ENCODE measurements at regions not wholly inside any gene's neighbourhood (a gene's known extent, or its start where the extent isn't known, plus 50 kb on each side); places are given as distances from the start of the nearest gene placed in this dataset.

- H3K36me3 ChIP-seq (ENCODE audit: insufficient read depth, low read length), result no peaks in the 10 kb centered on the region
- no peaks in the 10 kb centered on the region for H4K20me1 ChIP-seq (ENCODE audit: insufficient read depth)
- no peak overlapping the region for H2AFZ ChIP-seq (ENCODE audit: low read depth, low read length)
- H3K79me2 ChIP-seq (replicated peaks; ENCODE audit: insufficient read depth, low read length), result no peaks in the 10 kb centered on the region
- no peaks in the 10 kb centered on the region for H3F3A ChIP-seq (ENCODE audit: insufficient read depth, low read length, poor library complexity, severe bottlenecking)
- no peak overlapping the region for H3K27ac ChIP-seq (ENCODE audit: low read length)
- no peak overlapping the region for H3K9ac ChIP-seq (ENCODE audit: low read length)
- no peak overlapping the region for H3K4me2 ChIP-seq (ENCODE audit: low read length)
- no peak for TF ChIP-seq EP300 (conservative IDR thresholded peaks at IDR 0.05; ENCODE audit: poor library complexity, severe bottlenecking)
- TF ChIP-seq EZH2 (IDR thresholded peaks at IDR 0.05; ENCODE audit: borderline replicate concordance, insufficient read depth, low read length, poor library complexity, severe bottlenecking), result no peak
- TF ChIP-seq TAF1 (IDR thresholded peaks at IDR 0.05; ENCODE audit: low read depth), result no peak
- TF ChIP-seq POLR2AphosphoS5 (IDR thresholded peaks at IDR 0.05), result no peak
- TF ChIP-seq REST (IDR thresholded peaks at IDR 0.05; ENCODE audit: borderline replicate concordance), result no peak
- no peak for TF ChIP-seq MXI1 (conservative IDR thresholded peaks at IDR 0.05; ENCODE audit: poor library complexity, severe bottlenecking)
- TF ChIP-seq CTCF (IDR thresholded peaks at IDR 0.05; ENCODE audit: poor library complexity, severe bottlenecking), result no peak
- no peak for TF ChIP-seq RAD21 (conservative IDR thresholded peaks at IDR 0.05)
- no peak for TF ChIP-seq SMC3 (conservative IDR thresholded peaks at IDR 0.05; ENCODE audit: poor library complexity)
- H3K9me3 ChIP-seq (ENCODE audit: low read length), result no peaks in the 10 kb centered on the region
- no peaks in the 10 kb centered on the region for H3K9me2 ChIP-seq (ENCODE audit: insufficient read depth, low read length)
- H3K27me3 ChIP-seq (ENCODE audit: insufficient read depth, low read depth, low read length), result no peaks in the 10 kb centered on the region
- no peak overlapping the region for H3K4me3 ChIP-seq (ENCODE audit: low read length)
Observed at GRCh38 chr10:108421266-108421665, 1256.8 kb upstream of the SORCS1 start.

GRCh38 chr10:108413954-108414353, 1249.4 kb upstream of the SORCS1 start:
- no peaks in the 10 kb centered on the region for H3K9me3 ChIP-seq (ENCODE audit: low read length)
- TF ChIP-seq CTCF (IDR thresholded peaks at IDR 0.05; ENCODE audit: poor library complexity, severe bottlenecking) (no peak), POLR2AphosphoS5 (IDR thresholded peaks at IDR 0.05) (peak; percentile 71), EP300 (conservative IDR thresholded peaks at IDR 0.05; ENCODE audit: poor library complexity, severe bottlenecking) (peak; percentile 74), EZH2 (IDR thresholded peaks at IDR 0.05; ENCODE audit: borderline replicate concordance, insufficient read depth, low read length, poor library complexity, severe bottlenecking) (no peak)

More at GRCh38 chr10:108413954-108414353, 1249.4 kb upstream of the SORCS1 start:
- H3K4me3 ChIP-seq (ENCODE audit: low read length), result no peak overlapping the region
- no peak overlapping the region for H3K27ac ChIP-seq (ENCODE audit: low read length)
- H3K9me2 ChIP-seq (ENCODE audit: insufficient read depth, low read length), result no peaks in the 10 kb centered on the region
- H4K20me1 ChIP-seq (ENCODE audit: insufficient read depth), result no peaks in the 10 kb centered on the region
- no peak overlapping the region for H3K9ac ChIP-seq (ENCODE audit: low read length)
- no peaks in the 10 kb centered on the region for H3K79me2 ChIP-seq (replicated peaks; ENCODE audit: insufficient read depth, low read length)
- H3K27me3 ChIP-seq (ENCODE audit: insufficient read depth, low read depth, low read length), result no peaks in the 10 kb centered on the region
- H3K36me3 ChIP-seq (ENCODE audit: insufficient read depth, low read length), result no peaks in the 10 kb centered on the region
- H3F3A ChIP-seq (ENCODE audit: insufficient read depth, low read length, poor library complexity, severe bottlenecking), result no peaks in the 10 kb centered on the region
- H3K4me2 ChIP-seq (ENCODE audit: low read length), result no peak overlapping the region
- H2AFZ ChIP-seq (ENCODE audit: low read depth, low read length), result no peak overlapping the region
